ENCODE measurements at regions not wholly inside any gene's neighbourhood (a gene's known extent, or its start where the extent isn't known, plus 50 kb on each side); places are given as distances from the start of the nearest gene placed in this dataset.

DNA sequence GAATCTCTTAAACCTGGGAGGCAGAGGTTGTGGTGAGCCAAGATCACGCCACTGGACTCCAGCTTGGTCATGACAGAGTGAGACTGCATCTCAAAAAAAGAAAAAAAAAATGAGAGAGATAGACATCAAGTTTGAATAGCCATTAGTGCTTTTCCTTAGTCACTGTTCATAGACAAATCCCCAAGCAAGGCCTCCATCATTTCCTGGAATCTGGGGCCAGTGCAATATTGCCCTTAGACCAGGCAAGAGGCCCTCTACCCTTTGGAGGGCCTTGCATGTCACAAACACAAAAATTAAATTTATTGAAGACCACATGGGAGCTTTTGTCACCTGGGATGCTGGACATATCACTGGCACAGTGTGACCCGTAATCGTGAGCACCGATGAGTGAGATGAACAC is 141.5 kb downstream of the B3GNT2 start:
- Histone ChIP-seq H3K9me3 (ENCODE audit: control insufficient read depth, insufficient read depth, low read length) (no peaks in the 10 kb centered on the region), H3K36me3 (ENCODE audit: control insufficient read depth, insufficient read depth, low read length) (no peaks in the 10 kb centered on the region), H2AK5ac (ENCODE audit: low read depth, low read length) (no peak overlapping the region), H3K4me1 (ENCODE audit: control insufficient read depth, insufficient read depth, low read length) (no peaks in the 10 kb centered on the region), H4K20me1 (ENCODE audit: insufficient read depth, low read length) (no peaks in the 10 kb centered on the region), H2BK20ac (ENCODE audit: low read depth, low read length) (no peak overlapping the region), H2AFZ (replicated peaks; ENCODE audit: low read length, poor library complexity) (no peak overlapping the region), H3K23ac (ENCODE audit: low read depth, low read length) (no peak overlapping the region), H3K56ac (ENCODE audit: extremely low read depth, insufficient read depth, low read length) (no peak overlapping the region), H4K8ac (ENCODE audit: low read depth in 2 of 2, low read length in 2 of 2) (no peak overlapping the region), H4K91ac (ENCODE audit: insufficient read depth, low read depth, low read length) (no peak overlapping the region), H2BK15ac (ENCODE audit: low read depth, low read length) (no peak overlapping the region), H4K5ac (ENCODE audit: low read depth, low read length) (no peak overlapping the region), H3K18ac (ENCODE audit: low read depth, low read length) (no peak overlapping the region), H2BK5ac (ENCODE audit: low read depth, low read length, poor library complexity, severe bottlenecking) (no peak overlapping the region), H3K27ac (ENCODE audit: insufficient read depth, low read length) (no peak overlapping the region), H2AK9ac (replicated peaks; ENCODE audit: low read depth, low read length, poor library complexity) (no peak overlapping the region), H3K4me2 (ENCODE audit: low read depth, low read length) (no peak overlapping the region), H3K9me1 (ENCODE audit: insufficient read depth, low read length) (no peaks in the 10 kb centered on the region), H3K9ac (ENCODE audit: low read depth, low read length) (no peak overlapping the region), H3K27me3 (ENCODE audit: control insufficient read depth, insufficient read depth, low read length) (no peaks in the 10 kb centered on the region), H3K4ac (ENCODE audit: low read depth, low read length) (no peak overlapping the region), H3K4me3 (ENCODE audit: insufficient read depth, low read depth, low read length) (no peak overlapping the region), H2BK120ac (ENCODE audit: low read depth, low read length) (no peak overlapping the region), H3K79me1 (ENCODE audit: low read depth in 1 of 2, low read length in 2 of 2) (no peaks in the 10 kb centered on the region), H3K14ac (replicated peaks; ENCODE audit: low read depth, low read length) (no peak overlapping the region)
- DNase-seq (no peak), ATAC-seq (ENCODE audit: low read depth) (no peak)
- WGBS, 2 experiments (ENCODE audit: extremely low coverage in 2 of 2, insufficient read length in 1 of 2) = no CpG with 5 or more reads among the region's 4 CpGs
- intact Hi-C loops (cut with micrococcal nuclease) = no loop called here
- TF ChIP-seq POLR2A (IDR thresholded peaks at IDR 0.05; ENCODE audit: low read depth, low read length) (no peak), CHD1 (IDR thresholded peaks at IDR 0.05; ENCODE audit: low read depth, low read length) (no peak), MXI1 (IDR thresholded peaks at IDR 0.05; ENCODE audit: borderline replicate concordance, low read depth, low read length) (no peak)
- in situ Hi-C loops (cut with MboI; ENCODE audit: low sequenced_read_pairs) = no loop called here
- dilution Hi-C loops (cut with HindIII; ENCODE audit: low sequenced_read_pairs, unreplicated experiment) = no loop called here
- BruUV-seq (replicated peaks) = no TSS peak
- ChIA-PET POLR2A (ENCODE audit: unreplicated experiment) (no interaction called here), CTCF (no interaction called here)

Measured in IMR-90 (cell line).